GM13976 (cell line): ENCODE measurements at regions not wholly inside any gene's neighbourhood (a gene's known extent, or its start where the extent isn't known, plus 50 kb on each side); places are given as distances from the start of the nearest gene placed in this dataset.

Source experiments
- DNase-seq: peaks from one replicate; pipeline ENCODE4 v3.0.0; 2012; ENCODE audit warnings: low spot score
- in situ Hi-C: fragments of 300-500 bp; cut with MboI; formaldehyde crosslinking; loops from one replicate; pipeline ENCODE4 v1.12.0; 2022; ENCODE audit warnings: low sequenced_read_pairs, mixed read lengths, inconsistent platforms; ENCODE audit not compliant: unreplicated experiment
- TF ChIP-seq, protein P1 (sequence below): IDR thresholded peaks from 2 replicates; pipeline ENCODE4 v1.5.1; 2012; ENCODE audit warnings: borderline replicate concordance, mild to moderate bottlenecking; ENCODE audit not compliant: insufficient read depth; ENCODE audit errors: extremely low read depth, missing control alignments, control extremely low read depth

DNA sequence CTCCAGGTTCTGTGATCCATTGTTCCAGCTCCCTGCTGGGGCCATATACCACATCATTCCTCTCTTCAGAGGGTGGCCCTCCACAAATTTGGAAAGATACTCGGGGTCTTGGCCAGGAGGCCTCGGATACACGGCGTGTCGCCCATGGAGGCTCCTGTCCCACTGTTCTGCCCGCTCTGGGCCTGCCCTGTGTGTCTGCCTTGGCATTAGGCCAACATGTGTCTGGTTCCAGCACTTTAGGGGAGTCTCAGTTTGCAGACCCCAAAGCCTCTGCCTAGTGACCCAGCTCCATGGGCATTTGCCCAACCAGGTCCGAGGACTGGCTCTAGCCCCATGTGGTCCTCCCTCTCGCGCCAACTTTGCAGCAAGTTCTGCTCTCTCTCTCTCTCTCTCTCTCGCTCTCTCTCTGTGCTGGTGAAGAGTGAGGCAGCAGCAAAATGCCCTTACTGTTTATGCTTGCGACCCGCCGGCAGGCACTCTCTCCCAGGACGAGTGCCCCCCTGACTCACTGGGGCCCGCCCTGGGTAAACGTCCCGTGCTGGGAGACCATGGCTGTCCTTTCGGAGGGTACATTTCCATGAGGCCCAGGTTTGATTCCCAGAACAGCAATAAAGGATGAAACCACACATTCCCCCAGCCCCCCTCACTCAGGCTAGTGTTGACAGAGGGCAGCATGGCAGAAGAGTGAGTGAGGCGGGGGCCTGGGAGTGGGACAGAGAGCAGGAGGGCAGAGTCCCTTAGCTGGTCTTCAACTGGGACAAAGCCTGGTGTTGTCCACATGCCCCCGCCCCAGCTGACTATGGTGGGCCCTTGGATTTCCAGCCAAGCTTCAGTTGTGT, 77.9 kb downstream of the ISG20 start:
- in situ Hi-C loops, result no loop called here
- no peak for DNase-seq
- TF ChIP-seq, protein P1, sequence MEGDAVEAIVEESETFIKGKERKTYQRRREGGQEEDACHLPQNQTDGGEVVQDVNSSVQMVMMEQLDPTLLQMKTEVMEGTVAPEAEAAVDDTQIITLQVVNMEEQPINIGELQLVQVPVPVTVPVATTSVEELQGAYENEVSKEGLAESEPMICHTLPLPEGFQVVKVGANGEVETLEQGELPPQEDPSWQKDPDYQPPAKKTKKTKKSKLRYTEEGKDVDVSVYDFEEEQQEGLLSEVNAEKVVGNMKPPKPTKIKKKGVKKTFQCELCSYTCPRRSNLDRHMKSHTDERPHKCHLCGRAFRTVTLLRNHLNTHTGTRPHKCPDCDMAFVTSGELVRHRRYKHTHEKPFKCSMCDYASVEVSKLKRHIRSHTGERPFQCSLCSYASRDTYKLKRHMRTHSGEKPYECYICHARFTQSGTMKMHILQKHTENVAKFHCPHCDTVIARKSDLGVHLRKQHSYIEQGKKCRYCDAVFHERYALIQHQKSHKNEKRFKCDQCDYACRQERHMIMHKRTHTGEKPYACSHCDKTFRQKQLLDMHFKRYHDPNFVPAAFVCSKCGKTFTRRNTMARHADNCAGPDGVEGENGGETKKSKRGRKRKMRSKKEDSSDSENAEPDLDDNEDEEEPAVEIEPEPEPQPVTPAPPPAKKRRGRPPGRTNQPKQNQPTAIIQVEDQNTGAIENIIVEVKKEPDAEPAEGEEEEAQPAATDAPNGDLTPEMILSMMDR, result no peak

DNA sequence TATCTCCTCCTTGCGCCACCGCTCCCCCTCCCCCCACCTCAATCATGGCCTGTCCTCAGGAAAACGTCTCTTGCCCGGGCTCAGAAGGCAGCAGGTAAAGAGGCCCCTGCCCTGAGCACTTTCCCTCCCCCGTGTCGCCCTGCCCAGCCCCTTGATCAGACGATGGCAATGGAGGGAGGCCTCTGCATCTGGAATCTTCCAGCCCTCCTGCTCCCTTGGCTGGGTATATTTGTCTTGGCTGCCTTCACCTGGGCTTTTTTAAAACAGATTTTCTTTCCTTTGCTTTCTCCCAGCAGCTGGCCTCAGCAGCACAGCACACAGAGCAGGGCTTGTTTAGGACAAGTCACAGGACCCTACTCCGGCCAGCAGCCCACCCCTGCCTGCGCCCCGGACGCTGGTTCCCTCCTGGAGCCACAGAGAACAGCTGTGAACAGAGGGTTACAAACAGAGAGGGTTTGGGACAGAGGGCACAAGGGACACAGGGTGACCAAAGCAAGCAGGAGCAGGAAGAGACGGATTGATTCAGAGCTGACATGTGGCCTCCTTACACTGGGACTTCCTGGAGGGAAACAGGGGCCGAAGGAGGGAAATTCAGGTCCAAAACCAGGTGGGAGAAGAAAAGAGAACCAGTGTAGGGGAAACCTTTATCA, 78.7 kb downstream of the ISG20 start:
- DNase-seq, result no peak
- TF ChIP-seq, protein P1, result no peak
- in situ Hi-C loops, result no loop called here

DNA sequence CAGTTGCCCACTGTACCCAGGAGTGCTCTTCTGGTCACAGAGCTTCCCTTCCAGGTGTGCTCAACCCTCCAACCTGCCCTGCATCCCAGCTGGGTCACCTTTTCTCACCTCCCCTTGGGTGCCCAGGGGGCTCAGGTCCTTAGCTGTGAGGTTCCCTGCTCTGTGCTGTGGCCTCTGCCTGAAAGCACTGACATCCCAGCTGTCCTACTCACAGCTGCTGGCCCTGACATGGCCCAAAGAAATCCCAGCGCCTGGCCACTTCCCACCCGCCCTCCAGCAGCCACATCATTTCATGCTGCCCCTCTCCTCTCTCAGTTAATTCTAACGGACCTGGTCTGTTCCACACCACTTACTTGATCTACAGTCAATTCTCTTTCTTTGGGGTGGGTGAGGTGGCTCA, 79.9 kb downstream of the ISG20 start:
- in situ Hi-C loops, result no loop called here

DNA sequence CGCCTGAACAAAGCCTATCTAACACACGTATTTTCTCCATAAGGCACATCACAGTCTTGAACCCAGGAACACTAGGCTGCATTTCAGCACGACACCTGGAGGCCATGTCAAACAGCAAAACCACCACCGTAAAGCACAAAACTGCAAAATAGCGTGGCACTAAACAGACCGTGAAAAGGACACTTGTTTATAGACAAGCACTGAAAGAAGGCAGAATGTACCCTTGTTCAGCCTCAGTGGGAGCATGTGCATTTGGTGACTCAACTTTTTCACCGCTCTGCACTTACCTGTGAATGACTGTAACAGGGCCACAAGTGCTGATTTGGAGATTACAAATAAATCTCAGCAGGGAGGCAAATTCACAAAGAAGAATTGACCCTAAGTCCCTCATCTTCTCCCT, 80.8 kb downstream of the ISG20 start:
- TF ChIP-seq, protein P1, result no peak
- DNase-seq, result no peak
- in situ Hi-C loops, result no loop called here

More for the DNA sequence above, 79.9 kb downstream of the ISG20 start:
- TF ChIP-seq, protein P1, result no peak
- no peak for DNase-seq

DNA sequence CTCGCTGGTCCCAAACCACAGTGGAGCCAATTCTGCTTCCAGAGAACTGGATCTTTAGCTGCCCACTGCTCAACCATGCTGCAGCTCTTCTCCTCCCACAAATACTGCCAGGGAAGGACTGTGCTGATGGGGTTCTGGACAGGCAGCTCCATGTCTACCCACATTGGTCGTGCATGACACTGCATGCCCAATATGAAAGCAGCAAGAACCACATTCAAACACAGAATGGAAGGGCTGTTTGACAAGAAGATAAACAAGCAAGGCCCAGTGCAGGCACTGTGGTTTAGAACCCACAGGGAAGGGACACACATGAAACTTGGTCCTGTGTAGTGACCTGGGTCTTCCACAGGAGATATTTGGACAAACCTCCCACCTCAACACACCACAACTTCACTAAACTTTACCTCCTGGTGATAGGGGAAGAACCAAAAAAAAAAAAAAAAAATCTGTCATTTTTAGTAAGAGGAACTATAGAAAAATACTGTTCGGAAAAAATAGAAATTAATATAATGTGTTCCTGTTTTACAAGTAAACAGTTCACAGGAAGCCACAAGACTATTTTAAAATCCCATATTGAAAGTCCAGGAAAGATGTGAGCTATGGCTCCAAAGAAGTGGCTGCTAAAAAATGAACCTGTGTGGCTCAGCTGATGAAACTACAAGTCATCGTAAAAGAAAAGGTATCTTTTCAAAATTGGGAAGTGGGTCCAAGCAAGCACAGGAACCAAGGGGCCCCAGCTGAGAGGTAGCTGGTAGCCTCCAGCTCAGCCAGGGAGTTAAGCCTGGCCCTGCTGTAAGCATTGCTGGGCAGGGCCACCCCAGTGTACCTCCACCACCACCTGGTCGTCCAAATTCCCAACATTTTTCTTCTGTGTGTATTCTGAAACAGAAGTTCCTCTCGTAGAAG, 77.7 kb upstream of the ACAN start:
- TF ChIP-seq, protein P1, result no peak
- no peak for DNase-seq
- in situ Hi-C loops, result no loop called here

DNA sequence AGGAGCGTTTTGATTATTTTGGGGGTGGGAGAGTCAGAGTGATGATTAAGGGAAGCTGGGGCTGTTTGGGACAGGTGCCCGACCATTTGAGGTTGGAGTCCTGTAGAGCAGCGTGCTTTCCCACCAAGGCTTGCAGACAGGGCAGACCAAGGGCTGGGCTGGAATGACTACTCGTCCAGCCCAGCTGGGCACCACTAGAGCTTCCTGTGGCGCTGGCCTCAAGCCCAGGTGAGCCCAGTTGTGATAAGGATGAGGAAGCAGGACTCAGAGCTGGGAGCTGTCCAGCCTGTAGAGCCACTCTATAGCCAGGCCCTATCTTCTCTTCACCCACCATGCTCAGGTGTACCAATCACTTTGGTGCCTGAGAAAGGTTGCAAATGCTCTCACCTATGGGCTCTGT, 75.8 kb upstream of the ACAN start:
- DNase-seq, result peak; percentile 2
- TF ChIP-seq, protein P1, result no peak
- in situ Hi-C loops, result no loop called here
